ENCODE measurements at regions not wholly inside any gene's neighbourhood (a gene's known extent, or its start where the extent isn't known, plus 50 kb on each side); places are given as distances from the start of the nearest gene placed in this dataset.

DNA sequence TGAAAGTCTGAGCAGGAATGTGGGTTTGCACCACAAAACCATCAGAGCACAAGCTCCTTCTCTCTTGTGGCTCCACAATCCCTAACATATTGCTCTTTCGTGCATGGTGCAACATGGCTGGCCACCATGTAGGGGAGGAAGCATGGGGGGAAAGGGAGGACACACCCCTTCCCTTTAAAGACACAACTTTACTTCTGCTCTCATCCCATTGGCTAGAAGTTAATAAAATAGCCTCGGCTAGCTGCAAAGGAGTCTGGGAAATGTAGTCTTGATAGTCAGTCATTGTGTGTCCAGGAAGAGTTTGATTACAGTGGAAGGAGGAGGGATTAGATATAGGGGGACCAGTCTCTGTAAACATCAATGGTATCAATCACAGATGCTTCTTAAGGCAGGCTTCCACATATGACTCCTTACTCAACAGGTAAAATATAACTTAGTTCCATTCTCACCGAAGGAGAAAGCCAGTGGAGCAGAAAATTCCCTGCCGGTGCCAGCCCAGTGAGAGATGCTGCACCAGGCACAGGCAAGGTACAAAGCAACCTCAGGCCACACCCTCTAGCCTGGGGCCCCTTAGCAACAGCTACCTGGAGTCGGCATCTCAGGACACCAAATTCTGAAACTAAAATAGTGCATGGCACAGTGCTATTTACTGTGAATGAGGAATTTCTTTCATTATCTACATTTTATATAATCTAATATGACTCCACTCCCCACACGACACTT is 124.7 kb upstream of the CTBP2 start:
- no peaks in the 10 kb centered on the region for H3K9me3 ChIP-seq (ENCODE audit: low read length)
- H4K20me1 ChIP-seq (ENCODE audit: insufficient read depth, low read length): no peaks in the 10 kb centered on the region
- no peaks in the 10 kb centered on the region for H3K4me1 ChIP-seq (ENCODE audit: insufficient read depth, low read length, poor library complexity, severe bottlenecking)
- POLR2A ChIA-PET: interaction anchor here (1.3 to 1.5 kb wide), 2 partner anchors 10 to 11 kb away, joined by 3 to 4 read pairs; no protein-coding TSS in a partner anchor
- H3K4me2 ChIP-seq (ENCODE audit: low read length): 0 out of 2 replicates have a peak overlapping the region, but pooled peaks have one; percentile 0
- no TSS peak for BruUV-seq (replicated peaks)
- no peaks in the 10 kb centered on the region for H3K79me2 ChIP-seq (ENCODE audit: insufficient read depth, low read depth, low read length)
- intact Hi-C loops (cut with micrococcal nuclease; ENCODE audit: unreplicated experiment): no loop called here
- no peak overlapping the region for H3K27ac ChIP-seq (ENCODE audit: low read depth, low read length, poor library complexity, severe bottlenecking)
- TF ChIP-seq, protein P1, sequence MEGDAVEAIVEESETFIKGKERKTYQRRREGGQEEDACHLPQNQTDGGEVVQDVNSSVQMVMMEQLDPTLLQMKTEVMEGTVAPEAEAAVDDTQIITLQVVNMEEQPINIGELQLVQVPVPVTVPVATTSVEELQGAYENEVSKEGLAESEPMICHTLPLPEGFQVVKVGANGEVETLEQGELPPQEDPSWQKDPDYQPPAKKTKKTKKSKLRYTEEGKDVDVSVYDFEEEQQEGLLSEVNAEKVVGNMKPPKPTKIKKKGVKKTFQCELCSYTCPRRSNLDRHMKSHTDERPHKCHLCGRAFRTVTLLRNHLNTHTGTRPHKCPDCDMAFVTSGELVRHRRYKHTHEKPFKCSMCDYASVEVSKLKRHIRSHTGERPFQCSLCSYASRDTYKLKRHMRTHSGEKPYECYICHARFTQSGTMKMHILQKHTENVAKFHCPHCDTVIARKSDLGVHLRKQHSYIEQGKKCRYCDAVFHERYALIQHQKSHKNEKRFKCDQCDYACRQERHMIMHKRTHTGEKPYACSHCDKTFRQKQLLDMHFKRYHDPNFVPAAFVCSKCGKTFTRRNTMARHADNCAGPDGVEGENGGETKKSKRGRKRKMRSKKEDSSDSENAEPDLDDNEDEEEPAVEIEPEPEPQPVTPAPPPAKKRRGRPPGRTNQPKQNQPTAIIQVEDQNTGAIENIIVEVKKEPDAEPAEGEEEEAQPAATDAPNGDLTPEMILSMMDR (conservative IDR thresholded peaks at IDR 0.05; ENCODE audit: low read length): no peak
- no peak for TF ChIP-seq EZH2phosphoT487 (IDR thresholded peaks at IDR 0.05; ENCODE audit: borderline replicate concordance, low read depth, low read length)
- peak overlapping the region; percentile 17 for H3K4me3 ChIP-seq (ENCODE audit: low read depth, low read length, poor library complexity, severe bottlenecking)
- no peaks in the 10 kb centered on the region for H3K36me3 ChIP-seq (ENCODE audit: insufficient read depth, low read length)
- CTCF ChIA-PET (ENCODE audit: unreplicated experiment): interaction anchor here (0.8 kb wide), 1 partner anchor 12 kb away, joined by 3 read pairs; no protein-coding TSS in a partner anchor
- H3K9me2 ChIP-seq (ENCODE audit: insufficient read depth, low read length): no peaks in the 10 kb centered on the region
- peak; percentile 31 for DNase-seq (ENCODE audit: low spot score)
- H2AFZ ChIP-seq (ENCODE audit: low read length): peak overlapping the region; percentile 67; the same call in 1 of the 2 replicates

DNA sequence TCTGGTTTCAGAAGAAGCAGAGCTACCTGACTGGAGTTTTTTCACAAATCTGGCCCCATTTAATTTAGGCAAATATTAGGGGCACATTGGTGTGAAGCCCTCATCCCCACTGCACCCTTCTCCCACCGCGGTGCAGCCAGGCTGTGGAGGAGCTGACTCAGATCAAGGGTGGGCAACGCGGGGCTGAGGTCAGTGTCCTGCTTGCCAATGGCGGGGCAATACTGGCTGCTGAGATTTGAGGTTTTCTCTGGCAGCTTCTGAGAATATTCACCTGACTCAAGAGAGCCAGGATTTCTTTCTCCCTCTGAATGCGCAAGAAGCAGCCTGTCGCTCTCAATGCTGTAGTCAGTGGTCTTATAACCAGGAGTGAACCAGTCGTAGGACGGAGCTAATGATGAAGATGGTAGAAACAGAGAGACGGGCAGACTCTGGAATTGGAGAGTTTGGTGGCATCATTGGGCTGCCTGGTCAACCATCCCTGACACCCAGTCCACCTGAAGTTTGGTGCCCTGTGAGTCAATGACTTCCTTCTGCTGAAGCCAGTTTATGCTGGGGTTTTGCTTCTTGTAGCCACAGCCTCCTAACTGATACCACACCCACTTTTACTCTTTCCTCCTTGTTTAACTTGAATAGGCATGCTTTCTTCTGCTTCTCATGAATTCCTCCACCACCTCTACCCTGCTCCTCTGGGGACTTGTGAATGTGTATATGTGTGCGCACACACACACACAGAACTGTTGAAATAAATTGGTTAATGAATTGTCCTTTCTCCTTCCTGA is 123.7 kb upstream of the CTBP2 start:
- no peak for DNase-seq (ENCODE audit: low spot score)
- Histone ChIP-seq H2AFZ (ENCODE audit: low read length) (peak overlapping the region; percentile 67; the same call in 1 of the 2 replicates), H3K36me3 (ENCODE audit: insufficient read depth, low read length) (no peaks in the 10 kb centered on the region), H3K27ac (ENCODE audit: low read depth, low read length, poor library complexity, severe bottlenecking) (no peak overlapping the region), H3K9me3 (ENCODE audit: low read length) (no peaks in the 10 kb centered on the region), H3K4me2 (ENCODE audit: low read length) (no peak overlapping the region), H3K79me2 (ENCODE audit: insufficient read depth, low read depth, low read length) (no peaks in the 10 kb centered on the region), H3K4me1 (ENCODE audit: insufficient read depth, low read length, poor library complexity, severe bottlenecking) (no peaks in the 10 kb centered on the region), H4K20me1 (ENCODE audit: insufficient read depth, low read length) (no peaks in the 10 kb centered on the region), H3K4me3 (ENCODE audit: low read depth, low read length, poor library complexity, severe bottlenecking) (no peak overlapping the region), H3K9me2 (ENCODE audit: insufficient read depth, low read length) (no peaks in the 10 kb centered on the region)
- POLR2A ChIA-PET: interaction anchor here (1.5 kb wide), 1 partner anchor 11 kb away, joined by 4 read pairs; no protein-coding TSS in a partner anchor
- no TSS peak for BruUV-seq (replicated peaks)
- TF ChIP-seq, protein P1 (conservative IDR thresholded peaks at IDR 0.05; ENCODE audit: low read length): no peak
- no peak for TF ChIP-seq EZH2phosphoT487 (IDR thresholded peaks at IDR 0.05; ENCODE audit: borderline replicate concordance, low read depth, low read length)
- intact Hi-C loops (cut with micrococcal nuclease; ENCODE audit: unreplicated experiment): no loop called here
- CTCF ChIA-PET (ENCODE audit: unreplicated experiment): interaction anchor here (0.8 kb wide), 1 partner anchor 13 kb away, joined by 3 read pairs; no protein-coding TSS in a partner anchor

Data from OCI-LY7 (cell line).